HG02840 (cell line): ENCODE measurements at regions not wholly inside any gene's neighbourhood (a gene's known extent, or its start where the extent isn't known, plus 50 kb on each side); places are given as distances from the start of the nearest gene placed in this dataset.
"Not testable (repeated sequence)": the region's sequence is repeated elsewhere in the genome, so short reads cannot be mapped to it uniquely, and the experiment has no call there.

Source experiments
- ATAC-seq: cut with Tn5 transposase; IDR thresholded peaks from one replicate; pipeline ENCODE4 v1.9.1; 2021; ENCODE audit warnings: mild to moderate bottlenecking, moderate library complexity, moderate number of reproducible peaks; ENCODE audit not compliant: unreplicated experiment, low FRiP score

DNA sequence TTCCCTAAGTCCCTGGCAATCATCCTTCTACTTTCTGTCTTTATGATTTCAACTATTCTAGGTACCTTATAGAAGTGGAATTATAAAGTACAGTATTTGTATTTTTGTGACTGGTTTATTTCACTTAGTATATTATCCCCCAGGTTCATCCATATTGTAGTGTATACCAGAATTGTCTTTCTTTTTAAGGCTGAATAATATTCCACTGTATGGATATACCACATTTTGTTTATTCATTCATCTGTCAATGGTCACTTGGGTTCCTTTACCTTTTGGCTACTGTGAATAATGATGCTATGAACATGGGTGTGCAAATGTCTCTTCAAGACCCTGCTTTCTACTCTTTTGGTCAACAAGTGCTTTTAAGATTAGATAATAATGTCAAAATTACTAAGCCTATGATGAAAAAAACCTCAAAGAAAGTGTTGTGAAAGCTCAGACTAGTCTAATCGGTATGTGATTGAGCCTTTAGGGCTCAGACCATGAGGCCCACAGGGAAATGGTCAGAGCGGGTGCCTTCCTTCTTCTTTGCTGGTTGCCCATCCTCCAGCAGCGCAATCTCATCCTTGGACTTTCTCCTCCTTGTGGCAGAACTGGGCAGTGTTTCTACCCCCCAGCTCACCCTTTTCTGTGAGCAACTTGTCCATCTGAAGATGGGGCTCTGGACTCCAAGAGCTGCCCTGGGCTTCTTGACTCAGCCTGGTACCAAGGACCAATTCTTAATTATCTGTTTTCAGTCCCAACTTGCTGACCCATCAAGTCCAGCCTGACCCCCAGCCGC, 105.4 kb downstream of the TTC8 start:
- no peak for ATAC-seq

DNA sequence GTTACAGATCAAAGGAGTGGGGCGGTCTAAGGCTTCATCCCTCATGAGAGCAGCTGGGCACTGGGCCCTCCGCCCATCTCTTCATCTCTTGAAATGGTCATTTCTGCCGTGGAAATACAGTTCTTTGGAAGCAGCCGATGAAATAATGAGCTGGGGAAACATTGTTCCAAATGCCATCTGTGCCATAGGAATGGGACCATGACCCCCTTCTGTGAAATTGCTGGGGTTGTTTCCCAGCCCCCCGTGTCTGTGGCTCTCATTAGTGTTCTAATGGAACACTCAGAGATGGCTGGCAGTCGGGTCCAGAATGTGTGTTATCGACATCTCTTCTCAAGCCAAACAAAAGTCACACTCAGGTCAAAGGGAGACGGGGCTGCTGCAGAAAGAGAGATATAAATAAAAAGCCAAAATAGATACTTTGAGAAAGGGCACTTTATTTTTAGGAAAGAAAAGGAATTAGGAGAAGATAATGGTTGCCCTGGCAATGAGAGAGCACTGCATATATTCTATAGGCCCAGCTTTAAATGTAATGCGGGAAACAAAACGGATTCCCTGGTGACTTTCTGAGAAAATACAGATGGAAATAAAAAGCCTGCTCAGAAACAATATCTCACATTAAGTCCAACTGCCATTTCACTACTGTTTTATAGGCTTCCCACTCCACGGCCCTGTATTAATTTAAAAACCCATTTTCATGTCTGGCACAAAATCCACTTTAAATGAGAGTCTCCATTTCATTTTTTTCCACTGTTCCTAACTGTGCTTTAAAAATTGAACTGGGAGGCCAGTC, 107.1 kb downstream of the TTC8 start:
- no peak for ATAC-seq

DNA sequence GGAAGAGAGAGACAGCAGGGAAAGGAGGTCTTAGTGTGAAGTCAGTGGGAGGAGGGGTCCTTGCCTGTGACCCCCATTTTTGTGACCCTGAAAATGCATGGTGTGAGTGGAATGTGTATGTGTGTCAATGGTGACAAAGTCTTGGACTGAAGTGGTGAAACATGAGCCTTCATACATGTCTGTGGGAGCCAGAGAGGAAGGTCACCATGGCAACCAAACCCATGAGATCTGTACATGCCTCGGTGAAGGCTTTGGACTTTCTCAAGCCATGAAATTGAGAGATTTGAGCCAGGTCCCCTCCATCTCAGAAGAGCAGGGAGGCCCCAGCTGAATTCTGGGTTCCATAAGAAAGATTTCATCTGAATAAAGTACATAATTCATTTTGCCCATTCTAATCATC, 108.7 kb downstream of the TTC8 start:
- ATAC-seq = no peak

DNA sequence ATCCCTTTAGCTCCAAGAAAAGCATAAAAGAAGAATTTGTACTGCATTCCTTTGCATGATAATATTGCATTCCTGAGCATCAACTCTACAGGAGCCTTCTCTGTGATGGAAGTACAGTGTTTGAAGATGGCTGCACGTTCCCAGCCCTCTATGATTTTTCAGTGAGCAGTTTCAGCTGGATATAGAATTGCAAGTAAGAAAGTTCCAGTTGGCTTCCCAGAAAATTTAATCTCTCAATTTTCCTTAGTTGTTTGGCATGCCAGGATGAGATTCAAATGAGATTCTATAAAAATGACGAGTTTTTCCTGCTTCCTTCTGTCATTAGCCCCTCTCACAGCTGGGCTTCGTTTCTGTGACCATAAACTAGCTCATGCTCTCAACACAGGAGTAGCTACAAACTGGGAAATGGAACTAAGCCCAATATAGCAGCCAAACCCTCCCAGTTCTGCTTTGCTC, 109.9 kb downstream of the TTC8 start:
- ATAC-seq = no peak

- no peak for ATAC-seq
Measured at GRCh38 chr14:88935083-88935482, 110.6 kb downstream of the TTC8 start.

GRCh38 chr14:88937706-88938105, 113.3 kb downstream of the TTC8 start:
- ATAC-seq = no peak

DNA sequence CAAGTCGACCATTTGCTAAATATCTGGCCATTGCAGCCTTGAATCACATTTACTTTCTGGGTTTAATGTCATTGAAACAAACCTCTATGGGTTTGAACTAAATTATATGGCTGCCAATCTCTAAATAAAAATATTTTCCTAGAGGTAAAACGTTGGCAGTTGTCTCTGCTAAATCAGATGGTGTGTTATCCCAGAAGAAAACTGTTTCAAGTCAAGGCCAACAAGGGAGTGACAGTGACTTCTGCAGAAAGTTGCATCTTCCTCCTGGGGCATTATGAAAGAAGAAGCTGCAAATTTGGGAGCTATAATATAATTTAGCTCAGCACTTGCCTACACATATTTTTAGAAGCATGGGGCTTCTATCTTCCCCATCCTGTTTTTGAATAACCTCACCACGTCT, 116.2 kb downstream of the TTC8 start:
- ATAC-seq = no peak

- ATAC-seq = no peak
Measured at GRCh38 chr14:88941414-88941813, 117.0 kb downstream of the TTC8 start.

DNA sequence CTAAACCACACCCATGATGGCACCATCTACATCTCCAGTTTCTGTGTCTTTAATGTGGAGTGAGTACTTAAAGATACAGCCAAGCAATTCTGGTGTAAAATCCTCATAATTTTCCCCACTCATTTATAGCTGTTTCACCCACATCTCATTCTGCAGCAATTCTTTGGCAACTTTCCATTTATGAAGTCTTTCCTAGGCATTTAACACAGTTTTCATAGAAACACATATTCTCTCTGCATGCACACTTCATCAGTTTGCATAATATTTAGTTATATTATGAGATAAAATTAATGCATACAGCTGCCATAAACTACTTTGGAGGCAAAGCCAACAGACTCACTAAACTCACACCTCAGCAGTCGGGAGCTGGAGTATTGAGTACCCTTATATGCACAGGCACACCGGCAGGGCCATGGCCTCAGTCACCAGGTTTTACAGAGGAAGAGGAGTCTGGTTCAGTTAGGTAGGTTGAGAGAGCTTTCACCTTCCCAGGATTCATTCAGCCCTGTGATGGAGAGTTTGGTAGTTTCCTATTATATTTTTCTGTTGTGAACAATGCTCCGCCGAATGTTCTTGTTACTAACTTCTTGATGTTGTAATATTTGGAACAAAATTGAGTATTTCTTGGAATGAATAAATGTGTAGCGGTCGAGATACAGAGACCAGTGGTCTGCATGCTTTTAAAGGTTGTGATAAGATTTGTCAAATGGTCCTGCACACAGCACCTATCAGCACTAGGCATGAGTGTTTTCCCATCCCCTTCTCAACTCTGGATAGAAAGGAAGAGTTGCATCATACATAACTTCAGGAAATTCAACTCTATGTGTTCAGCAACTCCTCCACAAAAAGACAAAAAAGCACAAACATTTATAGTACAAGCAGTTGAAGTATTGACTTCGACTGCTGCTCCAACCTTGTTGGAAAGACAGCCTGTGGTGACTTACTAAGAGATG, 123.5 kb downstream of the TTC8 start:
- ATAC-seq = no peak

DNA sequence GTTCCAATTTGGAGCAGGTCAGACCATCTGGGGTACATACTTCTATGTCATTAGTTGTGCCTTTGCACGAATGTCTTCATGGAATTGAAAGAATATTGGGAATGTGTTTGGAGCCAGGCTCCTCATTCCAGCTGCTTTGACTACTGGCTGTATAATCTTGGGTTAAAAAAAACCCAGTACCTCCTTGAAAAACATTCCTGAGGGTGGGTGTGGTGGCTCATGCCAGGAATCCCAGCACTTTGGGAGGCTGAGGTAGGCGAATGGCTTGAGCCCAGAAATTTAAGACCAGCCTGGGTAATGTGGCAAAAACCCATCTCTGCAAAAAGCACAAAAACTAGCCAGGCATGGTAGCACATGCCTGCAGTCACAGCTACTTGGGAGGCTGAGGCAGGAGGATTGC, 125.6 kb downstream of the TTC8 start:
- ATAC-seq = no peak

DNA sequence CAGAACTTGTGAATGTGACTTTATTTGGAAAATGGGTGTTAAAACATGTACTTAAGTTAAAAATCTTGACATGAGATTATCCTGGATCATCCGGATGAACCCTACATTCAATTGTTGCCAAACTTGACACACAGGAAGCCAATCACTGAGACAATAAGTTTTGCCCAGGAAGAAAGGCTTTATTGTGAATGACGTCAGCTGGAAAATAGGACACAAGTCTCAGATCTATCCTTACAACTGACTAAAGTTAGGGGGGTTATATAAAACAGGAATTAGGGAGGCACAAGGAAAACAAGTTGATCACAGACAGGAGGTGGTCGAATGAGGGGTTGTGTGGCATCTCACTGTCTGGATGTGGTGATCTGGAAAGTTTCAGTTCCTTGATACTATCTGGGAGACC, 126.9 kb downstream of the TTC8 start:
- ATAC-seq = no peak

DNA sequence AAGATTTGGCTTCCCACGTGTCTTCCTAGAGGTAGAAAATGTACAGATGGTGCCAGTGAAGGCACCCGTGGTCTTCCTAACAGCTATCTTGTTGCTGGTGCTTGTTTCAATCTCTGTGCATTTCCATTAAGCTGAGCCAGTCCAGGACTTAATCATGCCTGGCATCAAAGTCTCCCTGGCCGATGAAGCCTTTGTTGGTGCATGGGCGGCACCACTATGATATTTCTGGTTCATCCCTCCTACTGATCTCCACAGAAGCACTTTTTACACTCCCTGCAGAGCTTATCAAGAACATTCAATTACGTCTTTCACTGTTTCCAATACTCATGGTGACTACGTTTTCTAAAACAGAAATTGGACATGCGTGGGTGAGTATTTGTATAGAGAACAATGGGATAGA, 128.4 kb downstream of the TTC8 start:
- no peak for ATAC-seq

DNA sequence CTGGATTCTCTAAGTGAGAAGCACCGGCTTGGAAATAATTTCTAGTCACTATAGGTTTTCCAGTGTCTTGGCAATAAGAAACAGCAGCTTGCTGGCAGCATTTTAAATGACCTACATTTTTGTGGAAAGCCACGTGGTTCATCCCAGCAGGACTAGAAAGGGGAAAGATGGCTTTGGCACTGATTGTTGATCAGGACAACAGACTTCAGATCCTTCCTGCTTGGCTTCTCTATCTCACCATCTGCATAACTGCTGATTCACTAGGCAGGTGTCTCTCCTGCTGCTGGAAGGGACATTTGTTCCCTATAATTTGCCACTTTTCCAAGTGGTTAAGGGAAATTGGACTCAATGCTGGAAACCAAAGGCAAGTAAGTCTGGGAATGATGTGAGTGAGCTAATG, 131.0 kb downstream of the TTC8 start:
- ATAC-seq = no peak

DNA sequence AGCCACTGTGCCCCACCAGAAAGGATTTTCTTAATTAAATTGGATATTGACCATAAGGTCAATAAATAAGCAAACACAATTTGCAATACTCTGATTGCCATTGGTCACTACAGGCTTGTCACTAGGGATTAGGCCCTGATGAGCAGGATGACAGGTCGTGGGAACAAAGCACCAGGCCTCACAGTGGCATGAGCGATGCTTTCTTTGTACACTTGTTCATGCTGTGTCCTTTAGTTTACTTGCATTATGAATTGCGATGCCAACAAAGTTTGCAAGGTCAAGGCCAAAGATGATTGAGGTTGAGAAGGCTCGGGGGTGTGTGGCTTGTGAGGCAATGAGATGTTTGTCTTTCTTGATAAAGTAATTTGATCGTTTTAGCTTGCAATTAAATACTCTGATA, 136.0 kb downstream of the TTC8 start:
- ATAC-seq = no peak

GRCh38 chr14:88961214-88961613, 136.8 kb downstream of the TTC8 start:
- ATAC-seq = no peak

DNA sequence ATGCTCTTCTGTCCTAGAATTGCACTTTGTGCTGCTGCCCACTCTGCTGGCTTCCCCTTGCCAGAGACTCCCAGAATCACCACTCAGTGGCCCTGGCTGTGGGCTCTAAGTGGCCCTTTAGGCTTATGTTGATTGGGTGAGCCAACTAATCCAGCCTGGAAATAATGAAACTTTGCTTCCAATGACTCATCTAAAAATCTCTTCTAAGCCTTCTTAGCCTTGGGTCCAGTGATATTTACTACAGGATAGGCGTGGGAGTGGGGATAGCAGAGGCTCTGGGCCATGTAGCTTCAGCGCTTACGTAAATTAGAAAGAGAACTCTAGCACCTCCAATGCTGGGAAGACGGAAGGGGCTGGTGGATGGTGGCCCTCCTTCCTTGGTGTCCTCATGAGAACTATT, 137.9 kb downstream of the TTC8 start:
- ATAC-seq = no peak

GRCh38 chr14:88967299-88967698, 142.8 kb downstream of the TTC8 start:
- no peak for ATAC-seq

DNA sequence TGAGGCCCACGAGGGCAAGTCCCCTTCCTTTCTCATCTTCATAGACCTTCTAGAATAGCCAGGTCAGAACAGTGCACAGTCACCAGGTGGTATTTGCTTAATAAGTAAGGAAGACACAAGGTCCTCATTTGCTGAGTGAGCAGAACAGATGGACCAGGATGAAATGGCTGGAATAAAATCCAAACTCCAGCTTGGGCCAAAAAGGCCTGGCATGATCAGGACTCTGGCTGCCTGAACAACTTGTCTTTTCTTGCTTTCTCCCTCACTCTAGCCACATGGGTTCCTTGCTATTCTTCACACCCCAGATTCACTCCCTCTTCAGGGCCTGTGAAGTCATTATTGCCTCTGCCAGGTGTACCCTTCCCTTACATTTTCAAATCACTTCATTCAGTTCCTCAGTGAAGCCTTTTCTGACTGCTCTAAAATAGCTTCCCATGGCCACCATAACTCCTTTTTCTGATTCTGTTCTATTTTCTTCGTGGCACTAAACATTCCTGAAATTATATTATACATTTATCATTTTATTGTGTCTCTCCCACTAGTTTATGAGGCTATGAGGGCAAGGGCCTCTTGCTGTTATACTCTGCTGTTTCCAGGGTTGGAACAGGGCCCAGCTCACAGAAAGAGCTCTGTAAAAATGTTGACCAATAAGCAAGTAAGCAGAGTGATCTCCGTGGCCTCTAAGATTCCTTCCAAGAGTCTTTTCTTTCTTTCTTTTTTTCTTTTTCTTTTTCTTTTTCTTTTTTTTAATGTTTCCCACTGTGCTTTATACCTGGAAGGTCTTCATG, 150.8 kb downstream of the TTC8 start:
- no peak for ATAC-seq

- ATAC-seq = no peak
Measured at GRCh38 chr14:88975926-88976325, 151.5 kb downstream of the TTC8 start.

- not testable (repeated sequence) for ATAC-seq
Measured at GRCh38 chr14:88980907-88981306, 156.5 kb downstream of the TTC8 start.
